Kidney tubule cell (primary cell): ENCODE measurements at regions not wholly inside any gene's neighbourhood (a gene's known extent, or its start where the extent isn't known, plus 50 kb on each side); places are given as distances from the start of the nearest gene placed in this dataset.
"Not testable (repeated sequence)": the region's sequence is repeated elsewhere in the genome, so short reads cannot be mapped to it uniquely, and the experiment has no call there.

Source experiments
- DNase-seq: peaks from one replicate; pipeline ENCODE4 v3.0.0-alpha.2; 2018; ENCODE audit warnings: low spot score

DNA sequence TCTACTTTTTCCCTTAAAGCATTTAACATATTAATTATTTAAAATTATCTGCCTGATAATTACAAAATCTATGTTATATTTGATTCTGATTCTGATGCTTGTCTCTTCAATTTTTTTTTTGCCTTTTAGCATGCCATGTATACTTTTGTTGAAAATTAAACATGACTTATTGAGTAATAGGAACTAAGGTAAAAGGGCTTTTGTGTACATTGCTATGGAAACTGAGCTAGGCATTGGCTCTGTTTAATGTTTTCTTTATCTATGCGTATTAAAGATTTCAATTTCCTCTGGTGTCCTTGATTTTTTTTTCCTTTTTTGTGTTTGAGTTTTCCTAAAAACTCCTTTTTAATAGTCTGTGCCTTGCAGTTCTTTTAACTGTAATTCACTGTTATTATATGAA lies 805.2 kb downstream of the DHX35 start:
- DNase-seq, result no peak

DNA sequence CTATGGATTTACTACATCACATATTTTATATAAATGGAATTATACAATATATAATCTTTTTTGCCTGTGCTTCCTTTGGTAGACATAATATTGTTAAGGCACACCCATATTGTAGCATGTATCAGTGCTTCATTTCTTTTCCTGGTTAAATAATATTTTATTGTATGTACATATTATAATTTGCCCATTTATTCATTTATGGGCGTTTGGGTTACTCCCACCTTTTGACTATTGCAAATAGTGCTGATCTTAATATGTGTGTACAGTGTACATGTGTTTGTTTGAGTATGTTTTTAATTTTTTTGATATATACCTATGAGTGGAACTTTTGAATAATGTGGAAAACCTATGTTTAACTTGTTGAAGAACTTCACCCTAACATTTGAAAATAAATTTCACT lies 804.2 kb downstream of the DHX35 start:
- no peak for DNase-seq

DNA sequence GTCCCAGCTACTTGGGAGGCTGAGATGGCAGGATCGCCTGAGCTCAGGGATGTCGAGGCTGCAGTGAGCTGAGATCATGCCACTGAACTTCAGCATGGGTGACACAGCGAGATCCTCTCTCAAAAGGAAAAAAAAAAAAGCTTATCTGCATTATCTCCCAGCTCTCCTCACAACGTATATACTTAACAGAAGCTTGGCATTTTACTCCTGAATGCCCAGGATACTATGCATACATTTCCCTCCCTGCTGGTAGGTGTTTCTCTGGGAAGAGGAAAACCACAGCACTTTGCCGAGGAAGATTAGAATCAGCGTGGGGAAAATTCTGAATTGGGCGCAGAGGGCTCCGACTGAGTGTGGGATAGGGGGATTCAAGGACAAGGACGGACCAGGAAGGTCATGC lies 800.6 kb downstream of the DHX35 start:
- DNase-seq, result no peak

DNA sequence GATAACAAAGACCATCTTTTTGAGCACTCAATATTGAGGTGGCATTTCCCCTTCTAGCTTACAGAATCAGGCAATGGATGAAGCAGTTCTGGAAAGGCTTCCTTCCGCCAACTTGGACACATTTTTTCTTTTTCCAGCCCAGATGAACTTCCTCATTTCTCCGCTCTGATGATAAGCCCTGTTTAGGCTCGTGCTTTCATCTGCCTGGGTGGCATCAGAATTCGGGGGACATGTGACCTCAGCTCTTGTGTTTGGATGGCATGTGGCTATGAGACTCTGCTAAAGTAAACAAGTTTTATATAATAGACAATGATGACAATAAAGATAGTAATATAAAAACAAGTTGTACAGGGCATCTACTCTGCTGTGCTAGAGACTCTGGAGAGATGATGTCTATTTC lies 796.7 kb downstream of the DHX35 start:
- no peak for DNase-seq

DNA sequence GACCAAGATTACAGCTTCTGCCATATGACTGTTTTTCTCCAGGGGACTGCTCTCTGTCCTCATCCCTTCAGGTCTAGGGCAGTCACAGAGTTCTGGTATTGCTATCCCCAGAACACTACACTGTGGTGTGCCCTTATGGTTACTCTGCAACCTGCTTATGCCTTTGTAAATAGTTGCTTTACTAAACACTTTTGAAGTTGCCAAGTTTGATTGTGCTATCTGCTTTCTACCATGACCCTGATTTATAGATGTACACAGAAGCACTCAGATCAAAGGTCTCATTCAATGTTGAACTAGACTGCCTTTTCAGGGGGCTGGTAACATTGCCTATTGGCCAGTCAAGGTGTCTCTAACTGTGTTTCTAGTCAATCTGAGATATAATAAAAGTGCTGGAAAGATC lies 794.7 kb downstream of the DHX35 start:
- no peak for DNase-seq

DNA sequence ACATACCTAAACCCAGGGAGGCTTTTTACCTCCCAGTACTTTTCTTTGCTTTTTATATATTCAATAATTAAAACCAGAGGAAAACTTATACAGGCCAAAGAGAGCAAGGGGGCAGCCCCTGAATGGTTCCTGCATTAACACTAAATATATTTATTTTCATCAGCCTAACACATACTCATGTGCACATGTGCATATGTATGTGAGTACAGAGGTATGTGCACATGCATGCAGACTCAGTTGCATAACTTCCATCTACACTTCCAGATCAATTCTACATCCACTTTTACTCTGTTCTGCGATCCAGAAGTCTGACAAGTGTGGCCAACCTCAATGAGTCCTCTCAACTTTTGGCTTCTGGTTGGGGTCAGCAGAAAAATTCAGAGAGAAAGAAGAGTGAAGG lies 794.2 kb downstream of the DHX35 start:
- DNase-seq, result no peak

DNA sequence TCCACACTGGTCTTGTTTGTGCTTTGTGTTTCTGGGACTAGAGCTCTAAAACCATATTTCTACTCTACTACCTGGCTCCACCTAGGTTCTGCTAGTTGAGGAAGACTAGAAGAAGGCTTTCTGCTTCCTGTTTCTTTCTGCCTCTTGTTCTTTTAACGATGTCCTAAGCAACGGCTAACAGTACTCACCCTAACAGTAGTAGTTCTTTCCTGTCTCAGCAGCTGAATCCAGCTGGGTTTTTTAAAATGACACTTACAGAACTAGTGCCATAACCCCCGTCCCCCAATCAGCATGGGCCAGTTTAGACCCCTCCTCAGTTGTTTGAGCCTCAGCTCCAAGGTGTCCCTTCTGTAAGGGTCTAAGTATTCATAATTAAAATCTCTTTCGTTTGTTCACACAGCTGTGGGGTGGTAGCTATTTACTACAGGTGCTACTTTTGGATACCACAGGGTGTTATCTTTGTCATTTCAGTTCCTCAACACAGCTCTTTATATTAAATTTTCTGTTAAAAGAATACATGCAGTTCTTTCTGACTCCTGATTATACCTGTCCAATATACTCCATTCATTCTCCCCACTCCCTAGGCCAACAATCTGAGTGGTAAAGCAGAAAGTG lies 790.2 kb downstream of the DHX35 start:
- no peak for DNase-seq

DNA sequence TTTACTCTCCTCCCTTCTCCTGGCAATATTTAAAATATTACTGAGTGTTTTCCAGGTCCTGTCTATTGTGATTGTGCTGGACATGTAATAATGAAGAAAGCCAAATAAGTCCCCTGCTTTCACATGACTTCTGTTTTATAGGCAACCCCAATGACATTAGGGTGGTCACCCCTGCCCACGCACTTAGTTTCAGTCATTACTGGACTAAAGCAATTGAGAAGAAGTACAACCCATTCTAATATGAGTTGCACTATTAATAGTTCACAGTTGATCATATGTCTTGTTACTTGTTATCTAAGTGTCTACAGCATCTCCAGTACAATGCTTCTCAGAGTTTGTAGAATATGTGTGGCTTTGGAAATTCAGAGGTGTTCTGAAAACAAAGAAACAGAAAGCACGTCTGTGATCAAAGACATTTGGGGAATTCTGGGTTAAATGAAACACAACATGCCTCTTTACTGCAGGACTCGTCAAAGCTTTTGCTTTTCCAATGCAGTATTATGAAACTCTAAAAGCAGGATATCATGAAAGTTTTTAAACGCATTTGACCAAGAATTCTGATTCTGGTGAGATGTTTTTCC lies 789.5 kb downstream of the DHX35 start:
- DNase-seq, result no peak

DNA sequence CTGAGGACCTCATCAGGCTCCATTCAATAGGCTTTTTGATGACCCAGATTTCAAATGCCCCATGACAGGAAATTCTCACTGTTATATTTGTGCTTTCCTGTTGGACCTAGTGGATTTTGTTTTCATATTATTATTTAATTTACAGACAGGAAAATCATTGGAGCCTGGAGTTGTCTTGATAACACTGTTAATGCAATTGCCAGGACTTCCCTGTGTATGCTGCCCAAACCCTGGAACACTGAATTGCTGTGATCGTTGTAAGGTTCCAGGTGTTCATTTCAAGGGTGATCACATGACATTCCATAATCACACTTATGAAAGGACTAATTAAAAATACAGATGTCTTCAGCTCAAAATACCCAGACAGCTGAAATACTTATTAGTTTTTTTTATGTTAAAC lies 783.2 kb downstream of the DHX35 start:
- DNase-seq, result no peak

DNA sequence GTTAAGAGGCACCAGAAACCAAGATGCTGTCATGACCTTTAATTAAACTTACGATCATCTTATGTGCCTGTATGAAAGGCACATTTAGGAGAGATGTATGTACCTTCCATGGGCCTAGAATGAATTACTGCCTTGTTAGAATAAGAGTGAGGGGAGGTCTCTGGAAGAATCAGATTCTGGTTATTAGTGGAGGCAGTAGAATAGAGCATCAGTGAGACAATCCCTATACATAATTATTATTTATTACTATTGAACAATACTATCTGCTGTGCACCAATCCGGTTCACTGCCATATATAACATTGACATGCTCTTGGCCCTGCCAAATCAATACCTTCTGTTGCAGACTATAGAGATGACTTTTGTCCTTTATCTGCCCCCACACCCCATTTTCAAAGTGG lies 776.5 kb downstream of the DHX35 start:
- DNase-seq, result no peak

DNA sequence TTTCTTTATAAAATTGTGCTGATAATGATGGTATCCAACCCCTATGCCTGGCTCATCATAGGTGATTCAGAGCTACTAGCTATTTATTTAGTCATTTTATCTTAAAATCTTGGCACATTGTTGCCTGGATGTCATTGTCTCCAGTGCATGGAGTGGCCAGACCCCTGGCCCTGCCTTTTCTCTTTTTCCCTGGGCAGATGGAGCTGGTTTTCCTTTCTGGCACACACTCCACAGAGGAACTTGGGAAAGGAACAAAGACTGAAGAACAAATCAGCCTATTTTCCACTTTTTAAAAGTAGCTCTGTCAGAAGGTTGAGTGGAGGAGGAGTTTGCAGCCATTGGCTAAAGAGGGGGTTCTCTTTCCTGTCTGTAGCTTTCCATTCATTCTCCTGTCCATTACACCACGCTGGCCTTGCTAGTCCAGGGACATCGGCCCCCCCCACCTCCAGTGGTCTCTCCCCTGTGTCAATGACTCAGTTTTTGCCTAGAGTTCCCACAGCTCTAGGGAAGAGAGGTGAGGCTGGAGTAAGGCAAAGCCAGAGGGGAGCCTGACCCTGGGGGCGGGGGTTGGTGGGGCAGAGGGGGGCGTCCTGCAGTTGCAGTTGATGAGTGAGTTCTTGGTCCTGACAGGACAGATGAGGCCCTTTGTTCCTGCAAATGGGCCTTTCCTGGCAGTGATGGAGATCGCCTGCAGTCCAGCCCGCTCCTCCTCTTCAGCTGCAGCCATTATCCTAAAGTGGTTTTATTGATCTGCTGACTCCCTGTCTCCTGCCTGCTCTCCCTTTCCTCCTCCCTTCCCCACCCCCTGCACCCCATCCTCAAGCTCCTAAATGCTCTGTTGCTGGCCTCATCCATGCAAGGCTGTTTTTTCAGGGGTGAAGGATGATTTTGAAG lies 774.5 kb downstream of the DHX35 start:
- no peak for DNase-seq

DNA sequence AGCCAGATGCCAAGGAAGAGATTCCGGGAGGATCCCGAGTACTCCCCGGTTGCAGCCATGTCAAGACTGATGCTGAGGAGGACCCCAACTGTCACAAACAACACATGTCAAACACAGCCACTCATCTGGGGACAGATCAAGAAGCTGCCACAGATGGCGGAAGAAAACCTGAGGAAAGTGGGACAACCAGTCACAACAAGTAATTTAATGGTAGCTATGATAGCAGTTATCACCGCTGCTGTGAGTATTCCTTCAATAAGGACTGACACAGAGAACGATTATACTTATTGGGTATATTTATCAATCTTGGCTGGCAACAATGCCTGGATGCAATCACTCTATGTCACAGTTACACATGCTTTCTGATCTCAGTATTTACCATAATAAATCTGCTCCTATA lies 763.4 kb downstream of the DHX35 start:
- DNase-seq, result not testable (repeated sequence)

DNA sequence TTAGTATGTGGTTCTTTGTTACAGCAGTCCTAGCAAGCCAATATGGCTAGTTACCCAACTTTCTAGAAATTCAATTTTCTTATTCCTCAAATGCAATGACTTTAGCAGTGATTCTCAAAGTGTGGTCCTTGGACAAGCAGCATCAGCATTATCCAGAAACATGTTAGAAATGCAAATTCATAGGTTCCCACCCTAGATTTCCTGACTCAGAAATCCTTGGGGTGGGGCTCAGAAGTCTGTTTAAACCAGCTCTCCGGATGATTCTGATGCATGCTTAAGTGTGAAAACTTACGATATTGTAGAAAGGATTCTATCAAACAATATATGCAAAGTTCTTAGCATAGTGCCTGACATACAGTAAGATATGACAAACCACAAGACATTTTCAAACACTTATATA lies 757.1 kb downstream of the DHX35 start:
- no peak for DNase-seq

DNA sequence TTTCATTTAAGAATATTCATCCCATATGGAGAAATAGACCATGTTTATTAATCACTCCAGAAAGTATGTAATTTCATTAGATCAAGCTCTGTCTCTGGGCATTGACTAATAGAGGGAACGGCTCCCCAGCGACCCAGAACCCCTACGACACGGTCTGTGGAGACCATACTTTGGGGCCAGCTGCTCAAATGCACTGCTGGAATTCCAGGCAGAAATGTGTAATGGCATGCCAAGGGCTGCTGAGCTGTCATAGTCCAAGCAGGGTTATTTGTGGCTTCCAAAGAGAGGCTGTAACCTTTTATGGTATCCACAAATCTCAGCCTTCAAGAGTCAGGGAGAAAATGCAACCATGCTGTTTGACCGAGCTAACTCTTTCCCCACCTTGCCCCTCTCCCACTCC lies 755.8 kb downstream of the DHX35 start:
- peak; percentile 12 for DNase-seq

DNA sequence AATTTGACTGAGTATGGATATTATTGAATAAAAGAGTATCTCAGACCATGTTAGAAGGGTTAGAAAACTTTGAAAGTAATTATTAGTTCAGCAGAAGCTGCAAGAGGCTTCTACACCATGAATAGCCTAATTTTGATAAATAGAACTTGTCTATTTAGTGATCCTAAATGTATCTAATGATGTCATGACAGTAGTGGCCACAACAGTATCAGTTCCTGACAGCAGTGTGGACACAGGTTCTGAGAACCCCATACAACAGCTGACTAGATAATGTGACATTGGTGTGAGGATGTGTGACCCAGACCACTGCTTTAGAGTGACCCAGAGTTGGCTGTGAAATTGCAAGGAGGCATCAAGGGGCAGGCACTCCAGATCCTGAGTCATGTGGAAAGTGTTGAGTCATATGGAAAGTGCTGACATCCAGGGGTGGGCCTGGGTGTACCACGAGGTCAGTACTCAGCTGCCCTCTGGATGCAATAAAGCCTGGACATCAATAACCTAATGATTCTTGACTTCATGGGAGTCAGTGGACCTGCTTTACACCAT lies 754.7 kb downstream of the DHX35 start:
- peak; percentile 30 for DNase-seq

DNA sequence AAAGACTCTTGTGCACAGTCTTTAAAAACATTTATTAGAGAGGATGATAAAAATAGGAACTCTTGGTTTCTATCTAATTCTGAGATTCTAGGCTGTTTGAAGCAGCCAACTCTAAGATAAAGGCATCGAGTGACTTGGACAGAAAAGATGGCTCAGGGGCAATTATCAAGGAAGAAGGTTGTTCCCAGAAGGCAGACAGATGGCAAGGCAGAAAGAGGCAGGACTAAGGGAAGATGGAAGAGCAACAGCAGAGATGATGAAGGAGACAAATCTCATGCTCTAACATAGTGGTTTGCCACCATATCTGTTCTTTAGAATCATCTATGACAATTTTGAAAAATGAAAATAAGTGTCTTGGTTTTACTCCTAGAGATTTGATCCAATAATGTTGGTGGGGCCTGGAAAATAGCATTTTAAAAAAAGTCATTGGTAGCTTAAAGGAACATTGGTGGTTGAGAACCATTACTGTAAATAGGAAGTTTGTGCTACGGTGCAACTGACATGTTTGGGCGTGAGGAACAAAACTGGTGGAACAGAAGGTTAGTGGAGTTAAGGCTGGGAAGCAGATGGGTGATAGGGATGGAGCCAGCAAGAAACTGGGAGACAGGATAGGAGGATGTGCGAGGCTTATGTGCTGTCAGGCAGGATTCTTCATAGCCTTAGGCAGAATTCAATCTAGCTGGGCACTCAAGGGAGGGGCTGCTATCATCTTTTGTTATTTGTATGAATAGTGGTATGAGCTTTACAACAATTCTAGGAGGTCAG lies 751.1 kb downstream of the DHX35 start:
- DNase-seq, result no peak

DNA sequence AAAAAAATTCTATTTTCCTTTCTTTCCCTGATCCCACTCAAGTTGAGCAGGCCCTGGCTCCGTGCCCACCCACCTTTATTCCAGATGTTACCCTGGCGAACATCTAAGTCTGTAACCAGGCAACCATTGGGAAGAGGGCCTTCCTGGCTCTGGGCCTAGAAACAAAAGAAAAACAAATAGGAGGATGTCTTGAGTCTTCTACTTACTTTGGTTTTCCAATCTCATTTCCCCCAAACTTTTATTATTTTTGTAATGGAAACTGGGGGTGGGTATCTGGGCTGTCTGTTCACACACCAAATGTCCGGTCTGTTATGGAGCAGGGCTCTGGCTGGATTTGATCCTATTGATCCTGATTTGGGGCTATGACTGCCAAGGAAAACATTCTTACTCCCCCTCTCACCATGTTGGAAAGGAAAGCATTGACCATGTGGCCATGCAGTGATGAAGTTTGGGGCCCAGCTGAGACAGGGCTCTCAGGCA lies 744.1 kb downstream of the DHX35 start:
- DNase-seq, result no peak

DNA sequence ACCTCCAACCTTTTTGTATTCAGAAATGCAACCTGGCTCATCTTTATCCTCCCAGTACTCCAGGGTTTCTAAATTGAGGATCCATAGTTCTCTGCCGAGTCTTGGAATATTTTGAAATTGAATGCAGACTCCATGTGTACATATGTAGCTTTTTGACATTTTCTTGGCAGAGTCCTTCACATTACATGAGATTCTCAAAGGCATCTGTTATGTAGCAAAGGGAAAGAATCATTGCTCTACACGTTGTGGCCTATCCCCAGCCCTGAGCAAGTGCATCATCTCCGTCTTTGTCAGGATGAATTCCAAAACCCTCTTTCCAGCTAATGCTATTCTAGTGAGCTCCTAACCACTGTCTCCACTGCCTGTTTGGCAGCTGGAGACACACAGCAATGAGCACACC lies 742.9 kb downstream of the DHX35 start:
- DNase-seq, result no peak

DNA sequence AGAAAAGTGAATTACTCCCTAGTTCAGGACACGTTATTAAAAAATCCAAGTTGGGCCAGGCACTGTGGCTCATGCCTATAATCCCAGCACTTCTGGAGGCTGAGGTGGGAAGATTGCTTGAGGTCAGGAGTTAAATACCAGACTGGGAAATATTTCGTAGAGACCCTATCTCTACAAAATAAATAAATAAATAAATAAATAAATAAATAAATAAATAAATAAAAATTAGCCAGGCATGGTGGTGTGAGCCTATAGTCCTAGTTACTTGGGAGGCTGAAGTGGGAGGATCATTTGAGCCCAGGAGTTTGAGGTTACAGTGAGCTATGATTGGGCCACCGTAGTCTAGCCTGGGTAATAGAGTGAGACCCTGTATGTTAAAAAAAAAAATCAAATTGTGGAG lies 741.2 kb downstream of the DHX35 start:
- not testable (repeated sequence) for DNase-seq

DNA sequence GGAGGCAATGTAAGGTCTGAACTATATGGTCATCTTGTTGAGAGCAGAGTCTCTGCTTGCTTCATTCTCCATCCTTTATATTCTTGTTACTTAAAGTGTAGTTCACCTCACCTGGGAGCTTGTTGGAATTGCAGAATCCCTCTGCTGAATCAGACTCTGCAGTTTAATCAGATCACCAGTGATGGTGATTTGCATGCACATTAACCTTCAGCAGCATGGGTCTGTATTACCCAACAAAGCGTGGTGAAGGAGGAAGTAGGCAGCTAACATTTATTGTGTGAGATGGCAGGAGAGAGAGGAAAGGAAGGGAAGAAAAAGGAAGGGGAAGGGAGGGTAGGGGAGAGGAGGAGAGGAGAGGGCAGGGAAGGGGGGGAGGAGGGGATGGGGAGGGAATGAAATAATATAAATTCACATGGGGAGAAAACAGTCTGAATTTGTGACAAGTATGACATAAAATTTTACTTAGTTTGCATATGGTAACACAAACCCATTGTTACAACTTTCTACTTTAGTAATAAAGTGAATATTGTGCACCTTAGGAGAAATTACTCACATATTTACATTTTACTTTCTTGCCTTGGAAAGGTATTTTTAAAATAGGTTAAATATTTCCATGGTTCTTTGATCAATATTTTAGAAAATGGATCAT lies 740.7 kb downstream of the DHX35 start:
- DNase-seq, result no peak

DNA sequence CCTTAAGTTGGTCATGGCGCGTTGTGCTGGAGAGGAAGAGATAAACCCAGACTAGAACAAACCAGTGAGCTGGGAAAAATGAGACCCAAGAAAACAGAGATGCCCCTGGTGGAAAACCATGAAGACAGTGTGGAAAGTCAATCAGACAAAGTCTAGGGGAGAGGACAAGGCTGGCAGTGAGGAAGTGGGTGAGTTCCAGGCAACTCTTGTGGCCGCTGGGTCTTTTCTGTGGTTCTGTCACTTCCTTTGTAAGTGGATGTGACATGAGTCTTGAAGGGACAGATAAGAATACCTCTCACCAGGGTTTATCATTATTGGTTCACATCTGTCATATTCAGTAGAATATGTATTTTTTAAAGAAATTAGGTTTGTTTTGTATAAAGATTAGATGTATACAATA lies 738.4 kb downstream of the DHX35 start:
- no peak for DNase-seq
